ENCODE measurements at regions not wholly inside any gene's neighbourhood (a gene's known extent, or its start where the extent isn't known, plus 50 kb on each side); places are given as distances from the start of the nearest gene placed in this dataset.

DNA sequence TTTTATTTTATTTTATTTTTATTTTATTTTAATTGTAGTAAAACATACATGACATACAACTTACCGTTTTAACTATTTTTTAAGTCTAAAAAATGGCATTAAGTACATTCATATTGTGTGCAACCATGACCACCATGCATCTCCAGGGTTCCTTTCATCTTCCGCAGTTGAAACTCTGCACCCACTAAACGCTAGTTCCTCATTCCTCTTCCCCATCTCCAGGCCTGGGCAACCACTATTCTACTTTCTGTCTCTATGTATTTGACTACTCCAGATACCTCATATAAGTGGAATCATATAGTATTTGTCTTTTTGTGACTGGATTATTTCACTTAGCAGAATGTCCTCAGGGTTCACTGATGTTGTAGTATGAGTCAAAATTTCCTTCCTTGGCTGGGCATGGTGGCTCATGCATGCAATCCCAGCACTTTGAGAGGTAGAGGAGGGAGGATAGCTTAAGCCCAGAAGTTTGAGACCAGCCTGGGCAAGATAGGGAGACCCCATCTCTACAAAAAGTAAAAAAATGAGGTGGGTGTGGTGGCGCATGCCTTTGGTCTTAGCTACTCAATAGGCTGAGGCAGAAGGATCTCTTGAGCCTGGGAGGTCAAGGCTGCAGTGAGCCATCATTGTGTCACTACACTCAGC, 55.7 kb upstream of the ZNF507 start:
- no peak for DNase-seq

DNA sequence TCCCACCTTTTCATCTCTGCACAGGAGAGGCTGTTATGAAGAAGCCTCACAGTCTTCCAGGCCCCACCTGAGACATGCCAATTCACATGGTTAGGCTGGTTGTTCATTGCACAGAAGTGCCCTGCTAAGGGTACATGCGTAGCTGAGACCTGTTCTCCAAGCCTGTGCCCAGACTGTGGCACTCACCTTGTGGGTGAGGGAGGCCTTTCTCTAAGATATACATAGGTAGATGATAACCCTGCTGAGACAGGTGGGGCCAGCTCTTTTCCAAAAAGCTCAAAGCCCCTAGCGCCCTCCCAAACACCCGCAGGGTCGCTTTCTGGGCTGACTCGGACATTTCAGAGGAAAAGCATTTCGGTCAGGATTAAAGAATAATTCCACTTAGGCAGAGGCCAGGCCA, 53.5 kb upstream of the ZNF507 start:
- no peak for DNase-seq

DNA sequence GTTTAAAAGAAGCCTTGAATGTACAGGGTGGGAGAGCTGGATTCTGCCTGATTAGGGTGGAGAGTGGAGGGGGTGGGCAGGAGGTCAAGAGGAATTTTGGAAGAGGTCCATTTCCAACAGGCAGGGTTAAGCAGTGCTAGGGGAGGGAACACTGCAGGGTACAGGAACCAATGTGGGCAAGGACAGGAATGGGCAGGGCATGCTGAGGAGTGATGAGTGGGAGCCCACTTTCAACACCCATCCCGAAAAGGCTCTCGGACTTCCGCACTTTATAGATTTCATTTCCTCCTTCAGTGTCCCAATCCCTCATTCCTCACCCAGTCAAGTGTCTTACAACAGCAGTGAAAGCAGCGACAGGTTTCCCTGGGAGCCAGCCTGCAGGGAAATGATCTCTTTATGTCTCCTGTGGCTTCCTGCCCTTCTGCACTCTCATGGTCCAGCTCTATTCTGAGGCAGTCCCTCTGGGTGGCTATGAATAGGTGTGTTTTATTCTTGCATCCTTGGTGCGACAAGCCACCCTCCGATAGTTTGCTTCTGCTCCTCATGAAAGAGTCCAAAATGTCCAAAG, 50.5 kb upstream of the ZNF507 start:
- no peak for DNase-seq

Measured in right lung (tissue), 2 donors.